ENCODE measurements at regions not wholly inside any gene's neighbourhood (a gene's known extent, or its start where the extent isn't known, plus 50 kb on each side); places are given as distances from the start of the nearest gene placed in this dataset.
"Not testable (repeated sequence)": the region's sequence is repeated elsewhere in the genome, so short reads cannot be mapped to it uniquely, and the experiment has no call there.

DNA sequence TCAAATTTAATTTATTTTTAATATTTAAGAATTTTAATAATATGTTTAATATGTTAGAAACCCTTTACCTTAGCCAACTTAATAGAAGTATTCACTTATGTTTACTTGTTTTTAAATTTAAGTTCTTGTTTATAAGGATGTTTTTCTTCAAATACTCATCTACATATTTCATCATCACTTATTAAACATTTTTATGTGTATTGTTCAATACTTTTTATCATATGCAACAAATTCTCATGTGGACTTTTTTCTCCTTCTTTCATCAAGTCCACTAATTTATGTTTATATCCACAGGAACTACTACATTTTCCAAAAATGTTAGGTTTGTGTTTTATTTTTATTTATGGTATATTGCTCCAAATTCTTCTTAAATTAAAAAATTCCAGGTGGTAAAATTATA is 2113.1 kb upstream of the RAG2 start:
- no peak overlapping the region for H3K27ac ChIP-seq (ENCODE audit: insufficient read depth, low read depth, low read length, poor library complexity, severe bottlenecking)
- no peaks in the 10 kb centered on the region for H3K4me1 ChIP-seq (ENCODE audit: control insufficient read depth, insufficient read depth, low read length)
- no peaks in the 10 kb centered on the region for H3K27me3 ChIP-seq (ENCODE audit: control insufficient read depth, insufficient read depth, low read length, poor library complexity, severe bottlenecking)
- no peaks in the 10 kb centered on the region for H3K9me3 ChIP-seq (ENCODE audit: control insufficient read depth, low read length)
- H3K4me3 ChIP-seq (ENCODE audit: insufficient read depth, low read depth, low read length): no peak overlapping the region
- H3K36me3 ChIP-seq (ENCODE audit: control insufficient read depth, insufficient read depth, low read length): no peaks in the 10 kb centered on the region

DNA sequence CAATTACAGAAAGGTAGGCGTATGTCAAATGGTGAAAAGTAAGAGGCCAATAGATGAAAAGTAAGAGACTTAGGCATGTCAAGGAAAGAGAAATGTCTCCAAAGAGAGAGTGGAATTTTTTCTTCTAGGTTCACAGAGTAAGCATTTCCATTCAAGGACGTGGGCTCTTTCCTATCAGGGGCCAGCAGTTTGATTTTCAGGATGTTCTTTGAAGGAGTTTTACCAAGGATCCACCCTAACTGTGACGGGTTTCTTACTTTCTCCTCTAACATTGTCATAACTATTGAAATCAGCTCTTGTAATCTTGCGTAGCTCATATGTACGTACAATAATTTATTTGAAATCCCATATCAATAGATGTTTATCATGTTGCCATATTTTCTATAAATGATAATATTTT is 2112.2 kb upstream of the RAG2 start:
- Histone ChIP-seq H3K4me1 (ENCODE audit: control insufficient read depth, insufficient read depth, low read length) (no peaks in the 10 kb centered on the region), H3K9me3 (ENCODE audit: control insufficient read depth, low read length) (no peaks in the 10 kb centered on the region), H3K27me3 (ENCODE audit: control insufficient read depth, insufficient read depth, low read length, poor library complexity, severe bottlenecking) (no peaks in the 10 kb centered on the region), H3K36me3 (ENCODE audit: control insufficient read depth, insufficient read depth, low read length) (no peaks in the 10 kb centered on the region), H3K27ac (ENCODE audit: insufficient read depth, low read depth, low read length, poor library complexity, severe bottlenecking) (no peak overlapping the region), H3K4me3 (ENCODE audit: insufficient read depth, low read depth, low read length) (no peak overlapping the region)
- WGBS, 2 experiments: 98 to 99% methylated on average over 5 of the region's 5 CpGs

DNA sequence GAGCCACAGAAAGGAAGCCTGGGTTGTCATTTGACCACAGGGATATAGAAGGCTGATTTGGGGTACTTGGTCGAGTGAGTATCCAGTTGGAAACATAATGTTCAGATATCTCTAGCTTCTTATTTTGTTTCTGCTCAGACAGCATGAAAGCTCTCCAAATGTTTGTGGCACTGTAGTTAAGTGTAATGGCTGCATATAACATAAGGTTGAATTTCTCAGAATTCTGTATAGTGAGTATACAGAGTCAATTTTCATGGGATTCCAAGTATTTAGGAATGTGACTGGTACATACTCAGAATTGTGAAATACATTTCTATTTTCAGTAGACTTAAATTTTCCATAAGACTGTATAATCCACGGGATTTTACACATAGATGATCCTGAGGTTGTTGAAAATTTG is 2102.1 kb upstream of the RAG2 start:
- Histone ChIP-seq H3K27me3 (ENCODE audit: control insufficient read depth, insufficient read depth, low read length, poor library complexity, severe bottlenecking) (no peaks in the 10 kb centered on the region), H3K36me3 (ENCODE audit: control insufficient read depth, insufficient read depth, low read length) (no peaks in the 10 kb centered on the region), H3K4me1 (ENCODE audit: control insufficient read depth, insufficient read depth, low read length) (no peaks in the 10 kb centered on the region), H3K27ac (ENCODE audit: insufficient read depth, low read depth, low read length, poor library complexity, severe bottlenecking) (no peak overlapping the region), H3K4me3 (ENCODE audit: insufficient read depth, low read depth, low read length) (no peak overlapping the region), H3K9me3 (ENCODE audit: control insufficient read depth, low read length) (no peaks in the 10 kb centered on the region)
- 86 to 97% methylated on average over 1 to 2 of the region's 2 CpGs for WGBS, 2 experiments

DNA sequence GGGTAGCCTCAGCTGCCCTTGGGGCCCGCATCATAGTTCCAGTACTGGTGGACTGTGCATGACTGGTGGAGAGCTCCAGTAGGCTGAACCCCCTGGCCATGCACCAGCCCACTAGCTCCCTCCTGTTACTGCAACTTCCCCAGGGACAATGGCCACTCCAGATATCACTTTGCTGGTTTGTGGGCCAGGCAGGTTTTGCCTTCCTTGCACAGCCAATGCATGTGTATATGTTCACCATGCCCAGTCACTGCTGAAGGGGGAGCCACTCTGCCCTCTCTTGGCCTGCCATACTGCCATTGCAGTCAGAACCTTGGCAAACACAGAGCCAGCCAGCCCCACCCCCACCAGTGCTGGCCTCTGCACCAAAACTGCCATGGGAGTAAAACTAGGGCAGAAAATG is 2095.3 kb upstream of the RAG2 start:
- WGBS, 2 experiments: 97 to 98% methylated on average over 1 of the region's 1 CpG
- Histone ChIP-seq H3K4me1 (ENCODE audit: control insufficient read depth, insufficient read depth, low read length) (no peaks in the 10 kb centered on the region), H3K4me3 (ENCODE audit: insufficient read depth, low read depth, low read length) (no peak overlapping the region), H3K27ac (ENCODE audit: insufficient read depth, low read depth, low read length, poor library complexity, severe bottlenecking) (no peak overlapping the region), H3K36me3 (ENCODE audit: control insufficient read depth, insufficient read depth, low read length) (no peaks in the 10 kb centered on the region), H3K27me3 (ENCODE audit: control insufficient read depth, insufficient read depth, low read length, poor library complexity, severe bottlenecking) (no peaks in the 10 kb centered on the region), H3K9me3 (ENCODE audit: control insufficient read depth, low read length) (no peaks in the 10 kb centered on the region)

DNA sequence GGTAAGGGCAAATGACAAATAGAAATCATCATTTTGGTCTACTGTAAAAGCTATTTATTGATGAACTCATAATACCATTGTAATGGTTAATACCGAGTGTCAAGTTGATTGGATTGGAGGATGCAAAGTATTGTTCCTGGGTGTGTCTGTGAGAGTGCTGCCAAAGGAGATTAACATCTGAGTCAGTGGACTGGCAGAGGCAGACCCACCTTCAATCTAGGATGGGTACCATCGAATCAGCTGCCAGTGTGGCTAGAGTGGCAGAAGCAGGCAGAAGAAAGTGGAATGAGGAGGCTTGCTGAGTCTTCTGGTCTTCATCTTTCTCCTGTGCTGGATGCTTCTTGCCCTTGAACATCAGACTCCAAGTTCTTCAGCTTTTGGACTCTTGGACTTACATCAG is 2092.2 kb upstream of the RAG2 start:
- not testable (repeated sequence) for H3K36me3 ChIP-seq (ENCODE audit: control insufficient read depth, insufficient read depth, low read length); H3K27ac ChIP-seq (ENCODE audit: insufficient read depth, low read depth, low read length, poor library complexity, severe bottlenecking); H3K27me3 ChIP-seq (ENCODE audit: control insufficient read depth, insufficient read depth, low read length, poor library complexity, severe bottlenecking); H3K4me3 ChIP-seq (ENCODE audit: insufficient read depth, low read depth, low read length); H3K9me3 ChIP-seq (ENCODE audit: control insufficient read depth, low read length); H3K4me1 ChIP-seq (ENCODE audit: control insufficient read depth, insufficient read depth, low read length)
- WGBS, 2 experiments: 89% methylated on average over 2 of the region's 2 CpGs

DNA sequence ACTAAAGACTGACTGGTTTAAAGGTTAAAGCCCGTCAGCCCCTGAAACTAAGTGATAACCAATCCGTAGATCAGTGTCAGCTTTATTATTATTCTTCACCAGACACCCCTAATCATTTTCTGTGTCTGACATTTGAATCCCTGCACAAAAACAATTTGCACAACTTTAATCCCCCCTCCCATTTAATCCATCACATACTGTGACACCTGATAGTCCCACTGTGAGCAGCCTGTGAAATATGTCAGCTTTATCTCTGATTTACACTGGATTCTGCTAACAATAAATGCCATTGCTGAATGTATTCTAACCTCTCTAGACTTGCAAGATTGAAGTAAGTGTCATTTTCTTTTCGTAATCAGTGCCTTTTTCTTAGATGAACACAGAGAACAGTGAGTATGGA is 2089.0 kb upstream of the RAG2 start:
- WGBS, 2 experiments: 85 to 90% methylated on average over 3 of the region's 3 CpGs
- Histone ChIP-seq H3K4me1 (ENCODE audit: control insufficient read depth, insufficient read depth, low read length) (no peaks in the 10 kb centered on the region), H3K27ac (ENCODE audit: insufficient read depth, low read depth, low read length, poor library complexity, severe bottlenecking) (no peak overlapping the region), H3K4me3 (ENCODE audit: insufficient read depth, low read depth, low read length) (no peak overlapping the region), H3K27me3 (ENCODE audit: control insufficient read depth, insufficient read depth, low read length, poor library complexity, severe bottlenecking) (no peaks in the 10 kb centered on the region), H3K36me3 (ENCODE audit: control insufficient read depth, insufficient read depth, low read length) (no peaks in the 10 kb centered on the region), H3K9me3 (ENCODE audit: control insufficient read depth, low read length) (no peaks in the 10 kb centered on the region)

DNA sequence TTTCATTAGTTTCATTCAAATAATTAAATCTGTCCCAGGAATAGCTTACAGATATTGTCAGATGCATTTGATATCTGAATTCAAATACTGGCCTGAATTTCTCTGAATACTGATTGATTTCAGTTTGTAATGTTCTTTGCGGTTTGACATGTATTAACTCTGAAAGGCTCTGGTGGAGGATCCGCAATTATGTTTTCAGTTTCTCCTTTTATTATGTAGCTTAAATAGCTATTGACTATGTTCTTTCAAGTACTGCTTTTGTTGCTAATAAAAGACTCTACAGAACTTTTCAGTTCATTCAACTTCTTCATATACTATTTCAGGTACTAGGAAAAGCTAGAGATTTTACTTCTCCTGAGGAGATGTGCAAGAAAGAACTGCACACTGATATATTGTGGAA is 2085.4 kb upstream of the RAG2 start:
- no peaks in the 10 kb centered on the region for H3K27me3 ChIP-seq (ENCODE audit: control insufficient read depth, insufficient read depth, low read length, poor library complexity, severe bottlenecking)
- H3K4me1 ChIP-seq (ENCODE audit: control insufficient read depth, insufficient read depth, low read length): no peaks in the 10 kb centered on the region
- H3K27ac ChIP-seq (ENCODE audit: insufficient read depth, low read depth, low read length, poor library complexity, severe bottlenecking): no peak overlapping the region
- H3K9me3 ChIP-seq (ENCODE audit: control insufficient read depth, low read length): no peaks in the 10 kb centered on the region
- H3K4me3 ChIP-seq (ENCODE audit: insufficient read depth, low read depth, low read length): no peak overlapping the region
- H3K36me3 ChIP-seq (ENCODE audit: control insufficient read depth, insufficient read depth, low read length): no peaks in the 10 kb centered on the region
- WGBS, 2 experiments: 100% methylated on average over 1 of the region's 2 CpGs

DNA sequence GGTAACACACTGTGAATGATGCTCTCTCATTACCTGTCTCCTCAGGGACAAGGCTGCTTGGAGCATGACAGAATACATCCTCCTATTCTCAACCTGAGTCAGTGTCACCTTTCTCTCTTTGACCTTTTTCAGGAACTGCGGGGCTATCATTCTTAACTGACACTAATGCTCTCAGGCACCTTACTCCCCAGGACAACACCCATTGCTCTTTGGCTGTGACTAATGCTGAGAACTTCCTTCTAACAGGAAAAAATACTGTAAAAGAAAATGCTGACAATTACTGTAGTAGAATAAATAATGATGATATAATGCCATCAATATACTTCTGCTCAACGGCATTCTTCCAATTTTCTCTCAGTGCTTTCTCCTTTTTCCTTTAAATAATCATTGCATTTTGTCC is 2082.7 kb upstream of the RAG2 start:
- H3K4me3 ChIP-seq (ENCODE audit: insufficient read depth, low read depth, low read length): no peak overlapping the region
- no peaks in the 10 kb centered on the region for H3K9me3 ChIP-seq (ENCODE audit: control insufficient read depth, low read length)
- 97 to 100% methylated on average over 2 of the region's 2 CpGs for WGBS, 2 experiments
- H3K4me1 ChIP-seq (ENCODE audit: control insufficient read depth, insufficient read depth, low read length): no peaks in the 10 kb centered on the region
- H3K36me3 ChIP-seq (ENCODE audit: control insufficient read depth, insufficient read depth, low read length): no peaks in the 10 kb centered on the region
- H3K27ac ChIP-seq (ENCODE audit: insufficient read depth, low read depth, low read length, poor library complexity, severe bottlenecking): no peak overlapping the region
- H3K27me3 ChIP-seq (ENCODE audit: control insufficient read depth, insufficient read depth, low read length, poor library complexity, severe bottlenecking): no peaks in the 10 kb centered on the region

DNA sequence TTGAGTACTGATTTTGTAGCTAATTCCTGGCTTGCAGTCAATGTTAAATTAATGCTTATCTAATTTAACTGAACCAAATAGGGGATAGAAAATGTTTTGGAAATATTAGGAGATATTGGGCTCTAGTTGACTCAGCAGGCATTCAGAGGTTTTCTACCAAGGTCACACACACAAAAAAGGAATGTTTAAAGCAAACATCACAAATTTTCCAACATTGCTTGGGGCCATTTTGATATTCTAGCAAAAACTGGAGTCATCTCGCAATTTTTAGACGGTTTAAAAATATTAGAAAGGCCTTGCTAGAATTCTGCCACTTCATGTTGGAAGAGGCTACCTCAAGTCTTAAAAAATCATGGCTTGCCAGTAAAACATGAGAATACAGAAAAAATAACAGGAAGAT is 2082.1 kb upstream of the RAG2 start:
- no peak overlapping the region for H3K4me3 ChIP-seq (ENCODE audit: insufficient read depth, low read depth, low read length)
- no peak overlapping the region for H3K27ac ChIP-seq (ENCODE audit: insufficient read depth, low read depth, low read length, poor library complexity, severe bottlenecking)
- H3K36me3 ChIP-seq (ENCODE audit: control insufficient read depth, insufficient read depth, low read length): no peaks in the 10 kb centered on the region
- WGBS, 2 experiments: 98 to 100% methylated on average over 2 of the region's 2 CpGs
- H3K4me1 ChIP-seq (ENCODE audit: control insufficient read depth, insufficient read depth, low read length): no peaks in the 10 kb centered on the region
- H3K9me3 ChIP-seq (ENCODE audit: control insufficient read depth, low read length): no peaks in the 10 kb centered on the region
- no peaks in the 10 kb centered on the region for H3K27me3 ChIP-seq (ENCODE audit: control insufficient read depth, insufficient read depth, low read length, poor library complexity, severe bottlenecking)

DNA sequence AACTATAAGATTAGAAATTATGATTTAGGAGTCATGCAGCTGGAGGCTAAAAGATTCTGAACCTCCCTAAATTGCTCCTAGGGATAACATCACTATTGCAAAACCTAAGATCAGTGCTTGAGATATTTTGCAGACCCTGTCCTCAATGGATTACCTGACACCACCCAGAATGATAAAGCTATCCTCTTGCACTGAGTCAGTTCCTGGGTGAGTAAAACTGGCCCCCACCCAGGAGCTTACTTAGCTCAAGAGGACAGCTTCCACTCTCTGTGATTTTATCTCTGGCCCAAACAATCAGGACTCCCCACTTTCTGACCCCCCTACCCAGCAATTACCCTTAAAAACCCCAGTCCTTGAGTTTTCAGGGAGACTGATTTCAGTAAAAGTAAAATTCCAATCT is 2074.4 kb upstream of the RAG2 start:
- Histone ChIP-seq H3K4me3 (ENCODE audit: insufficient read depth, low read depth, low read length) (no peak overlapping the region), H3K9me3 (ENCODE audit: control insufficient read depth, low read length) (no peaks in the 10 kb centered on the region), H3K27me3 (ENCODE audit: control insufficient read depth, insufficient read depth, low read length, poor library complexity, severe bottlenecking) (no peaks in the 10 kb centered on the region), H3K4me1 (ENCODE audit: control insufficient read depth, insufficient read depth, low read length) (no peaks in the 10 kb centered on the region), H3K27ac (ENCODE audit: insufficient read depth, low read depth, low read length, poor library complexity, severe bottlenecking) (no peak overlapping the region), H3K36me3 (ENCODE audit: control insufficient read depth, insufficient read depth, low read length) (no peaks in the 10 kb centered on the region)

DNA sequence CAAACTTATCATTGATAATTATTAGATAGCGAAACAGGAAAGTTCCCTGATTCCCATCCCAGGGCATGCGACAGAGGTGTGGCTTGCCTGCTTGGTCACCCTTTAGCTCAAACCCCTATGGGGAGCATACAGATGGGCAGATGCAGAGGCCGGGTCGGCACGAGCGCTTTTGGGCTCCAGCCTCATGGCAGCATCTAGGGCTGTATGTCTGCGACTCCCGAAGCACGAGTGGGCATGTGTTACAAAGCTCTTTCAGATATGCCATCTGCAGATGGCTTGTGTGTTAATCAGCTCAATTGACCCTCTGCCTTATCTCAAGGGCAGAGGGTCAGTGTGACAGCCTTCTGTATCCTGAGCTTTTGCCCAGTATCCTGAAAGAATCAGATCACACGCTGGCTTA is 2069.3 kb upstream of the RAG2 start:
- H3K27me3 ChIP-seq (ENCODE audit: control insufficient read depth, insufficient read depth, low read length, poor library complexity, severe bottlenecking): no peaks in the 10 kb centered on the region
- whole genome bisulfite sequencing, 2 experiments: 94 to 96% methylated on average over 10 of the region's 10 CpGs
- H3K36me3 ChIP-seq (ENCODE audit: control insufficient read depth, insufficient read depth, low read length): no peaks in the 10 kb centered on the region
- no peak overlapping the region for H3K27ac ChIP-seq (ENCODE audit: insufficient read depth, low read depth, low read length, poor library complexity, severe bottlenecking)
- no peak overlapping the region for H3K4me3 ChIP-seq (ENCODE audit: insufficient read depth, low read depth, low read length)
- H3K9me3 ChIP-seq (ENCODE audit: control insufficient read depth, low read length): no peaks in the 10 kb centered on the region
- no peaks in the 10 kb centered on the region for H3K4me1 ChIP-seq (ENCODE audit: control insufficient read depth, insufficient read depth, low read length)
